Inflammatory macrophage (primary cell): ENCODE measurements at regions not wholly inside any gene's neighbourhood (a gene's known extent, or its start where the extent isn't known, plus 50 kb on each side); places are given as distances from the start of the nearest gene placed in this dataset.
"Not testable (repeated sequence)": the region's sequence is repeated elsewhere in the genome, so short reads cannot be mapped to it uniquely, and the experiment has no call there.

ENCODE experiments used
- DNase-seq, 2 donors: peaks; one replicate each; pipeline ENCODE4 v3.0.0-alpha.2; 2020 to 2022

- DNase-seq, result no peak
Observed at GRCh38 chr3:176867681-176868663, 329.3 kb downstream of the TBL1XR1 start.

GRCh38 chr3:176861137-176861536, 336.1 kb downstream of the TBL1XR1 start:
- DNase-seq, result no peak

- DNase-seq, result no peak
Observed at GRCh38 chr3:176856721-176857120, 340.6 kb downstream of the TBL1XR1 start.

GRCh38 chr3:176855901-176856486, 341.3 kb downstream of the TBL1XR1 start:
- DNase-seq, result no peak

- no peak for DNase-seq
Observed at GRCh38 chr3:176855213-176855612, 342.1 kb downstream of the TBL1XR1 start.

- no peak for DNase-seq
Observed at GRCh38 chr3:176850498-176850897, 346.8 kb downstream of the TBL1XR1 start.

GRCh38 chr3:176848431-176849214, 348.7 kb downstream of the TBL1XR1 start:
- no peak for DNase-seq

- DNase-seq, result no peak
Observed at GRCh38 chr3:176842914-176843313, 354.4 kb downstream of the TBL1XR1 start.

GRCh38 chr3:176840641-176841286, 356.5 kb downstream of the TBL1XR1 start:
- no peak for DNase-seq

- no peak for DNase-seq
Observed at GRCh38 chr3:176839901-176840300, 357.4 kb downstream of the TBL1XR1 start.

GRCh38 chr3:176839466-176839865, 357.8 kb downstream of the TBL1XR1 start:
- no peak for DNase-seq

GRCh38 chr3:176827244-176827643, 370.0 kb downstream of the TBL1XR1 start:
- DNase-seq, result not testable (repeated sequence)

GRCh38 chr3:176824811-176825210, 372.5 kb downstream of the TBL1XR1 start:
- DNase-seq, result no peak

- DNase-seq, result no peak
Observed at GRCh38 chr3:176820764-176821163, 376.5 kb downstream of the TBL1XR1 start.

GRCh38 chr3:176816937-176817336, 380.3 kb downstream of the TBL1XR1 start:
- no peak for DNase-seq

- peak in 1 of 2 donors; percentile 1 for DNase-seq
Observed at GRCh38 chr3:176814285-176814684, 383.0 kb downstream of the TBL1XR1 start.

GRCh38 chr3:176807938-176808337, 389.3 kb downstream of the TBL1XR1 start:
- no peak for DNase-seq

GRCh38 chr3:176799675-176800074, 397.6 kb downstream of the TBL1XR1 start:
- DNase-seq, result no peak

- DNase-seq, result no peak
Observed at GRCh38 chr3:176798680-176799079, 398.6 kb downstream of the TBL1XR1 start.

- no peak for DNase-seq
Observed at GRCh38 chr3:176796371-176796770, 400.9 kb downstream of the TBL1XR1 start.

- no peak for DNase-seq
Observed at GRCh38 chr3:176795891-176796290, 401.4 kb downstream of the TBL1XR1 start.

- no peak for DNase-seq
Observed at GRCh38 chr3:176794406-176794805, 402.9 kb downstream of the TBL1XR1 start.

GRCh38 chr3:176789947-176790346, 407.3 kb downstream of the TBL1XR1 start:
- DNase-seq, result no peak
